ENCODE measurements at regions not wholly inside any gene's neighbourhood (a gene's known extent, or its start where the extent isn't known, plus 50 kb on each side); places are given as distances from the start of the nearest gene placed in this dataset.

DNA sequence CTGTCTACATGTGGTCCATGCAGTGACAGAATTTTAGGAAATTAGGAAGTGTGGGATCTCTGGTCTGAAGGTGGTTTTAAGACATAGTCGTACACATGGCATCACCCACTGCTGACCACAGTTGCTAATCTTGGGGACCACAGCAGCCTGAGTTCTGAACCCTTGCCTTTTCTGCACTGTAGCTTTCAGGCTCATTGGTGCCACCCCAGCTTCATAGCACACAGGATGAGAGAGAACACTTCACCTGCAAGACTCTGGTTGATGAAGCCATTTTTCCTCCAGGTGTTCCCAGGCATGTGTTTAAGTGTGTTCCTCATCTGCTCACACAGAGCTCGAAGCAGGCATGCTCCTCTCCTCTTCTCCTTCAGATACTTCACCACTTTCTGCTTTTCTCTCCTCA, 68.2 kb upstream of the S1PR3 start:
- Histone ChIP-seq H3K36me3 (ENCODE audit: control insufficient read depth in 2 of 2, insufficient read depth in 1 of 2, low read length in 2 of 2) (no peaks in the 10 kb centered on the region), H3K4me1 (ENCODE audit: control insufficient read depth, insufficient read depth, low read length) (no peaks in the 10 kb centered on the region), H3K9me3 (ENCODE audit: control insufficient read depth, insufficient read depth, low read depth, low read length) (no peaks in the 10 kb centered on the region), H3K4me3 (ENCODE audit: low read depth, low read length) (no peak overlapping the region), H3K27ac (ENCODE audit: extremely low read depth, low read depth, low read length) (no peak overlapping the region)
- POLR2A ChIA-PET = no interaction called here
- CTCF ChIA-PET = interaction anchor here (0.6 kb wide), 2 partner anchors 23 to 621 kb away, joined by 3 read pairs; no protein-coding TSS in a partner anchor
- TF ChIP-seq, protein P1, sequence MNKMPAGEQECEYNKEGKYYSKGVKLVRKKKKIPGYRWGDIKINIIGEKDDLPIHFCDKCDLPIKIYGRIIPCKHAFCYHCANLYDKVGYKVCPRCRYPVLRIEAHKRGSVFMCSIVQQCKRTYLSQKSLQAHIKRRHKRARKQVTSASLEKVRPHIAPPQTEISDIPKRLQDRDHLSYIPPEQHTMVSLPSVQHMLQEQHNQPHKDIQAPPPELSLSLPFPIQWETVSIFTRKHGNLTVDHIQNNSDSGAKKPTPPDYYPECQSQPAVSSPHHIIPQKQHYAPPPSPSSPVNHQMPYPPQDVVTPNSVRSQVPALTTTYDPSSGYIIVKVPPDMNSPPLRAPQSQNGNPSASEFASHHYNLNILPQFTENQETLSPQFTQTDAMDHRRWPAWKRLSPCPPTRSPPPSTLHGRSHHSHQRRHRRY (tag by site-specific recombination; IDR thresholded peaks at IDR 0.05) = no peak
- no peak for TF ChIP-seq ZNF791 (tag by site-specific recombination; IDR thresholded peaks at IDR 0.05)
- TF ChIP-seq MZF1 (tag by site-specific recombination; IDR thresholded peaks at IDR 0.05; ENCODE audit: borderline replicate concordance) = no peak
- no peak for TF ChIP-seq ZNF10 (tag by site-specific recombination; IDR thresholded peaks at IDR 0.05)
- TF ChIP-seq SCRT1 (tag by site-specific recombination; IDR thresholded peaks at IDR 0.05; ENCODE audit: borderline replicate concordance) = no peak
- TF ChIP-seq BCL11B (tag by site-specific recombination; IDR thresholded peaks at IDR 0.05; ENCODE audit: low read depth) = no peak
- TF ChIP-seq ZSCAN18 (tag by site-specific recombination; IDR thresholded peaks at IDR 0.05) = no peak
- TF ChIP-seq, protein P2, sequence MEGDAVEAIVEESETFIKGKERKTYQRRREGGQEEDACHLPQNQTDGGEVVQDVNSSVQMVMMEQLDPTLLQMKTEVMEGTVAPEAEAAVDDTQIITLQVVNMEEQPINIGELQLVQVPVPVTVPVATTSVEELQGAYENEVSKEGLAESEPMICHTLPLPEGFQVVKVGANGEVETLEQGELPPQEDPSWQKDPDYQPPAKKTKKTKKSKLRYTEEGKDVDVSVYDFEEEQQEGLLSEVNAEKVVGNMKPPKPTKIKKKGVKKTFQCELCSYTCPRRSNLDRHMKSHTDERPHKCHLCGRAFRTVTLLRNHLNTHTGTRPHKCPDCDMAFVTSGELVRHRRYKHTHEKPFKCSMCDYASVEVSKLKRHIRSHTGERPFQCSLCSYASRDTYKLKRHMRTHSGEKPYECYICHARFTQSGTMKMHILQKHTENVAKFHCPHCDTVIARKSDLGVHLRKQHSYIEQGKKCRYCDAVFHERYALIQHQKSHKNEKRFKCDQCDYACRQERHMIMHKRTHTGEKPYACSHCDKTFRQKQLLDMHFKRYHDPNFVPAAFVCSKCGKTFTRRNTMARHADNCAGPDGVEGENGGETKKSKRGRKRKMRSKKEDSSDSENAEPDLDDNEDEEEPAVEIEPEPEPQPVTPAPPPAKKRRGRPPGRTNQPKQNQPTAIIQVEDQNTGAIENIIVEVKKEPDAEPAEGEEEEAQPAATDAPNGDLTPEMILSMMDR (tag by site-specific recombination; IDR thresholded peaks at IDR 0.05) = no peak
- TF ChIP-seq ZNF785 (tag by site-specific recombination; IDR thresholded peaks at IDR 0.05) = no peak
- TF ChIP-seq ZNF214 (tag by site-specific recombination; IDR thresholded peaks at IDR 0.05; ENCODE audit: borderline replicate concordance) = no peak
- TF ChIP-seq ZBTB1 (tag by site-specific recombination; IDR thresholded peaks at IDR 0.05) = no peak
- no peak for TF ChIP-seq HOXD13 (CRISPR knock-in tag; IDR thresholded peaks at IDR 0.05; ENCODE audit: borderline replicate concordance)
- no peak for TF ChIP-seq ZNF394 (tag by site-specific recombination; IDR thresholded peaks at IDR 0.05; ENCODE audit: borderline replicate concordance)
- TF ChIP-seq TCF7L2 (IDR thresholded peaks at IDR 0.05; ENCODE audit: borderline replicate concordance, low read depth, low read length) = no peak

DNA sequence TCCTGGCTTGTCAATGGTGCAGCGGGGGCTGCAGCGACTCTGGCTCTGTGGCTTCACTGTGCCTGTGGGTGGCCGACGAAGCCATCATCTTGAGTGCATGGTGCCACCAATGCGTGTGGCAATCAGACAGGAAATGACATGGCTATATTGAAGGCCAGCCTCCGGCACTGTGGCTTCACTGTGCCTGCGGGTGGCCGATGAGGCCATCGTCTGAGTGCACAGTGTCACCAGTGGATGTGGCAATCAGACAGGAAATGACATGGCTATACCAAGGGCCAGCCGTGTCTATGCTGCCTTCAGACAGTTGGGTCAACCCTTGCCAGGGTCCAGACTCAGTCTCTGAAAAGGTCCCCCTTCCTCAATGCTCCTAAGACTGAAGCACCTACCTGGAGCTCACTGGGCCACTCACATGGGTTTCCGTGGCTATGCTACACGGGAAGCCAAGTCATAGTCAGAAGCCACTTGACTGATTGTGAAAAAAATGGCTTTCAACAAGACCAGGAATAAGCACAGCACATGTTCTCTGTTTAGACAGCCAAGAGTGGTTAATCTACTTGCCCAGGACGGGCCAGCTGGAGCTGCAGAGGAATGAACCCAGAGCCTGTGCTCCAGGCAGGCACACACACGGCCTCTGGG, 67.5 kb upstream of the S1PR3 start:
- H3K27ac ChIP-seq (ENCODE audit: extremely low read depth, low read depth, low read length) = no peak overlapping the region
- H3K4me3 ChIP-seq (ENCODE audit: low read depth, low read length) = no peak overlapping the region
- ChIA-PET CTCF (no interaction called here), POLR2A (no interaction called here)
- no peaks in the 10 kb centered on the region for H3K4me1 ChIP-seq (ENCODE audit: control insufficient read depth, insufficient read depth, low read length)
- no peaks in the 10 kb centered on the region for H3K36me3 ChIP-seq (ENCODE audit: control insufficient read depth in 2 of 2, insufficient read depth in 1 of 2, low read length in 2 of 2)
- H3K9me3 ChIP-seq (ENCODE audit: control insufficient read depth, insufficient read depth, low read depth, low read length) = no peaks in the 10 kb centered on the region
- TF ChIP-seq ZSCAN23 (tag by site-specific recombination; IDR thresholded peaks at IDR 0.05) (no peak), ZNF433 (tag by site-specific recombination; IDR thresholded peaks at IDR 0.05; ENCODE audit: low read depth) (no peak), SETDB1 (IDR thresholded peaks at IDR 0.05; ENCODE audit: insufficient read length, low read length) (no peak), ZNF677 (tag by site-specific recombination; IDR thresholded peaks at IDR 0.05) (no peak), ZNF514 (tag by site-specific recombination; IDR thresholded peaks at IDR 0.05) (no peak)
- TF ChIP-seq, protein P2 (tag by site-specific recombination; IDR thresholded peaks at IDR 0.05) = no peak
- TF ChIP-seq, protein P3, sequence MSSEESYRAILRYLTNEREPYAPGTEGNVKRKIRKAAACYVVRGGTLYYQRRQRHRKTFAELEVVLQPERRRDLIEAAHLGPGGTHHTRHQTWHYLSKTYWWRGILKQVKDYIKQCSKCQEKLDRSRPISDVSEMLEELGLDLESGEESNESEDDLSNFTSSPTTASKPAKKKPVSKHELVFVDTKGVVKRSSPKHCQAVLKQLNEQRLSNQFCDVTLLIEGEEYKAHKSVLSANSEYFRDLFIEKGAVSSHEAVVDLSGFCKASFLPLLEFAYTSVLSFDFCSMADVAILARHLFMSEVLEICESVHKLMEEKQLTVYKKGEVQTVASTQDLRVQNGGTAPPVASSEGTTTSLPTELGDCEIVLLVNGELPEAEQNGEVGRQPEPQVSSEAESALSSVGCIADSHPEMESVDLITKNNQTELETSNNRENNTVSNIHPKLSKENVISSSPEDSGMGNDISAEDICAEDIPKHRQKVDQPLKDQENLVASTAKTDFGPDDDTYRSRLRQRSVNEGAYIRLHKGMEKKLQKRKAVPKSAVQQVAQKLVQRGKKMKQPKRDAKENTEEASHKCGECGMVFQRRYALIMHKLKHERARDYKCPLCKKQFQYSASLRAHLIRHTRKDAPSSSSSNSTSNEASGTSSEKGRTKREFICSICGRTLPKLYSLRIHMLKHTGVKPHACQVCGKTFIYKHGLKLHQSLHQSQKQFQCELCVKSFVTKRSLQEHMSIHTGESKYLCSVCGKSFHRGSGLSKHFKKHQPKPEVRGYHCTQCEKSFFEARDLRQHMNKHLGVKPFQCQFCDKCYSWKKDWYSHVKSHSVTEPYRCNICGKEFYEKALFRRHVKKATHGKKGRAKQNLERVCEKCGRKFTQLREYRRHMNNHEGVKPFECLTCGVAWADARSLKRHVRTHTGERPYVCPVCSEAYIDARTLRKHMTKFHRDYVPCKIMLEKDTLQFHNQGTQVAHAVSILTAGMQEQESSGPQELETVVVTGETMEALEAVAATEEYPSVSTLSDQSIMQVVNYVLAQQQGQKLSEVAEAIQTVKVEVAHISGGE (tag by site-specific recombination; conservative IDR thresholded peaks at IDR 0.05; ENCODE audit: low read depth) = no peak
- TF ChIP-seq, protein P4, sequence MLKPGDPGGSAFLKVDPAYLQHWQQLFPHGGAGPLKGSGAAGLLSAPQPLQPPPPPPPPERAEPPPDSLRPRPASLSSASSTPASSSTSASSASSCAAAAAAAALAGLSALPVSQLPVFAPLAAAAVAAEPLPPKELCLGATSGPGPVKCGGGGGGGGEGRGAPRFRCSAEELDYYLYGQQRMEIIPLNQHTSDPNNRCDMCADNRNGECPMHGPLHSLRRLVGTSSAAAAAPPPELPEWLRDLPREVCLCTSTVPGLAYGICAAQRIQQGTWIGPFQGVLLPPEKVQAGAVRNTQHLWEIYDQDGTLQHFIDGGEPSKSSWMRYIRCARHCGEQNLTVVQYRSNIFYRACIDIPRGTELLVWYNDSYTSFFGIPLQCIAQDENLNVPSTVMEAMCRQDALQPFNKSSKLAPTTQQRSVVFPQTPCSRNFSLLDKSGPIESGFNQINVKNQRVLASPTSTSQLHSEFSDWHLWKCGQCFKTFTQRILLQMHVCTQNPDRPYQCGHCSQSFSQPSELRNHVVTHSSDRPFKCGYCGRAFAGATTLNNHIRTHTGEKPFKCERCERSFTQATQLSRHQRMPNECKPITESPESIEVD (tag by site-specific recombination; IDR thresholded peaks at IDR 0.05) = no peak
